A549 (cell line): ENCODE measurements at regions not wholly inside any gene's neighbourhood (a gene's known extent, or its start where the extent isn't known, plus 50 kb on each side); places are given as distances from the start of the nearest gene placed in this dataset.

Experiments
- CEBPB ChIP-seq, 2 experiments: fragments of >200 bp in 1 of 2; sonication (Bioruptor Twin) in 1 of 2; formaldehyde crosslinking in 1 of 2; IDR thresholded peaks; 2 replicates each; pipeline ENCODE4 v1.6.1; 2012 to 2016
- CTCF ChIP-seq: fragments of >200 bp; sonication (Bioruptor Twin); formaldehyde crosslinking; IDR thresholded peaks from 3 replicates; pipeline ENCODE4 v1.5.1; 2016
- EP300 ChIP-seq, 2 experiments: fragments of >200 bp; sonication (Bioruptor Twin); formaldehyde crosslinking; IDR thresholded peaks; 2 replicates in 1 of 2; 3 replicates in 1 of 2; pipeline ENCODE4 v1.6.1; 2016 to 2017
- JUNB ChIP-seq: fragments of >200 bp; sonication (Bioruptor Twin); formaldehyde crosslinking; IDR thresholded peaks from 2 replicates; pipeline ENCODE4 v1.6.1; 2016
- POLR2A ChIP-seq: IDR thresholded peaks from 2 replicates; pipeline ENCODE4 v1.6.1; 2012; ENCODE audit warnings: mild to moderate bottlenecking, low read length
- POLR2AphosphoS2 ChIP-seq: conservative IDR thresholded peaks from 2 replicates; pipeline ENCODE4 v1.6.1; 2012; ENCODE audit warnings: low read length, improper control_type of control experiment, inconsistent platforms
- SREBF2 ChIP-seq: fragments of 450-650 bp; IDR thresholded peaks from 2 replicates; pipeline ENCODE4 v1.6.1; 2014; ENCODE audit warnings: mild to moderate bottlenecking, moderate library complexity
- TFCP2L1 ChIP-seq: fragments of 250-450 bp; sonication (Bioruptor Pico); IDR thresholded peaks from 2 replicates; pipeline ENCODE4 v1.5.0; 2021; ENCODE audit warnings: mild to moderate bottlenecking
- ZNF302 ChIP-seq: fragments of 250-450 bp; sonication (Bioruptor Pico); IDR thresholded peaks from 2 replicates; pipeline ENCODE4 v1.9.0; 2021; ENCODE audit warnings: inconsistent platforms, mild to moderate bottlenecking, moderate library complexity
- TF ChIP-seq, protein P1 (sequence below): fragments of 200-600 bp; sonication (generic); IDR thresholded peaks from 2 replicates; pipeline ENCODE4 v1.6.1; 2016; ENCODE audit warnings: antibody characterized with exemption, mild to moderate bottlenecking, moderate library complexity
- TF ChIP-seq, protein P2 (sequence below): IDR thresholded peaks from 2 replicates; pipeline ENCODE4 v1.6.1; 2012

- no peak for TF ChIP-seq CTCF
- no peak for TF ChIP-seq EP300 (IDR thresholded peaks at IDR 0.05)
- TF ChIP-seq POLR2A: no peak
- TF ChIP-seq SREBF2: no peak
- TF ChIP-seq POLR2AphosphoS2: no peak
- TF ChIP-seq, protein P1, sequence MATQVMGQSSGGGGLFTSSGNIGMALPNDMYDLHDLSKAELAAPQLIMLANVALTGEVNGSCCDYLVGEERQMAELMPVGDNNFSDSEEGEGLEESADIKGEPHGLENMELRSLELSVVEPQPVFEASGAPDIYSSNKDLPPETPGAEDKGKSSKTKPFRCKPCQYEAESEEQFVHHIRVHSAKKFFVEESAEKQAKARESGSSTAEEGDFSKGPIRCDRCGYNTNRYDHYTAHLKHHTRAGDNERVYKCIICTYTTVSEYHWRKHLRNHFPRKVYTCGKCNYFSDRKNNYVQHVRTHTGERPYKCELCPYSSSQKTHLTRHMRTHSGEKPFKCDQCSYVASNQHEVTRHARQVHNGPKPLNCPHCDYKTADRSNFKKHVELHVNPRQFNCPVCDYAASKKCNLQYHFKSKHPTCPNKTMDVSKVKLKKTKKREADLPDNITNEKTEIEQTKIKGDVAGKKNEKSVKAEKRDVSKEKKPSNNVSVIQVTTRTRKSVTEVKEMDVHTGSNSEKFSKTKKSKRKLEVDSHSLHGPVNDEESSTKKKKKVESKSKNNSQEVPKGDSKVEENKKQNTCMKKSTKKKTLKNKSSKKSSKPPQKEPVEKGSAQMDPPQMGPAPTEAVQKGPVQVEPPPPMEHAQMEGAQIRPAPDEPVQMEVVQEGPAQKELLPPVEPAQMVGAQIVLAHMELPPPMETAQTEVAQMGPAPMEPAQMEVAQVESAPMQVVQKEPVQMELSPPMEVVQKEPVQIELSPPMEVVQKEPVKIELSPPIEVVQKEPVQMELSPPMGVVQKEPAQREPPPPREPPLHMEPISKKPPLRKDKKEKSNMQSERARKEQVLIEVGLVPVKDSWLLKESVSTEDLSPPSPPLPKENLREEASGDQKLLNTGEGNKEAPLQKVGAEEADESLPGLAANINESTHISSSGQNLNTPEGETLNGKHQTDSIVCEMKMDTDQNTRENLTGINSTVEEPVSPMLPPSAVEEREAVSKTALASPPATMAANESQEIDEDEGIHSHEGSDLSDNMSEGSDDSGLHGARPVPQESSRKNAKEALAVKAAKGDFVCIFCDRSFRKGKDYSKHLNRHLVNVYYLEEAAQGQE: no peak
- TF ChIP-seq JUNB: no peak
- TF ChIP-seq ZNF302 (CRISPR knock-in tag): no peak
- no peak for TF ChIP-seq TFCP2L1
- TF ChIP-seq, protein P2, sequence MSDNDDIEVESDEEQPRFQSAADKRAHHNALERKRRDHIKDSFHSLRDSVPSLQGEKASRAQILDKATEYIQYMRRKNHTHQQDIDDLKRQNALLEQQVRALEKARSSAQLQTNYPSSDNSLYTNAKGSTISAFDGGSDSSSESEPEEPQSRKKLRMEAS: no peak
- TF ChIP-seq CEBPB (IDR thresholded peaks at IDR 0.05): no peak
These were observed 852.3 kb upstream of the CRIM1 start for GRCh38 chr2:35503311-35503710.
